HEK293T (cell line): ENCODE measurements at regions not wholly inside any gene's neighbourhood (a gene's known extent, or its start where the extent isn't known, plus 50 kb on each side); places are given as distances from the start of the nearest gene placed in this dataset.

Source experiments
- ARNT ChIP-seq: fragments of 450-650 bp; IDR thresholded peaks from 2 replicates; pipeline ENCODE4 v1.6.1; 2017; ENCODE audit warnings: mild to moderate bottlenecking
- BHLHE40 ChIP-seq: fragments of 450-650 bp; IDR thresholded peaks from 2 replicates; pipeline ENCODE4 v1.6.1; 2016; ENCODE audit warnings: mild to moderate bottlenecking, moderate library complexity, borderline replicate concordance
- FOXA1 ChIP-seq: fragments of 450-650 bp; IDR thresholded peaks from 2 replicates; pipeline ENCODE4 v1.6.1; 2016; ENCODE audit warnings: mild to moderate bottlenecking
- FOXK2 ChIP-seq: fragments of 450-650 bp; IDR thresholded peaks from 2 replicates; pipeline ENCODE4 v1.6.1; 2016; ENCODE audit warnings: mild to moderate bottlenecking
- HDGF ChIP-seq: fragments of 450-650 bp; IDR thresholded peaks from 2 replicates; pipeline ENCODE4 v1.6.1; 2017; ENCODE audit warnings: antibody characterized with exemption, borderline replicate concordance
- L3MBTL2 ChIP-seq: fragments of 450-650 bp; conservative IDR thresholded peaks from 2 replicates; pipeline ENCODE4 v1.6.1; 2016; ENCODE audit warnings: mild to moderate bottlenecking
- LEF1 ChIP-seq: fragments of 450-650 bp; IDR thresholded peaks from 2 replicates; pipeline ENCODE4 v1.6.1; 2017; ENCODE audit warnings: mild to moderate bottlenecking, borderline replicate concordance
- NFRKB ChIP-seq: fragments of 450-650 bp; IDR thresholded peaks from 2 replicates; pipeline ENCODE4 v1.6.1; 2016; ENCODE audit warnings: mild to moderate bottlenecking, moderate library complexity
- SP1 ChIP-seq: fragments of 450-650 bp; IDR thresholded peaks from 2 replicates; pipeline ENCODE4 v1.6.1; 2017
- TARDBP ChIP-seq: fragments of 450-650 bp; IDR thresholded peaks from 2 replicates; pipeline ENCODE4 v1.6.1; 2016

- TF ChIP-seq FOXA1 = no peak
- TF ChIP-seq TARDBP = no peak
- TF ChIP-seq ARNT = no peak
- no peak for TF ChIP-seq LEF1
- TF ChIP-seq BHLHE40 = no peak
- TF ChIP-seq SP1 = no peak
- no peak for TF ChIP-seq NFRKB
- TF ChIP-seq FOXK2 = no peak
- no peak for TF ChIP-seq HDGF
- TF ChIP-seq L3MBTL2 = no peak
Observed at GRCh38 chr21:15207635-15208370, 143.0 kb upstream of the NRIP1 start.
